ENCODE measurements at regions not wholly inside any gene's neighbourhood (a gene's known extent, or its start where the extent isn't known, plus 50 kb on each side); places are given as distances from the start of the nearest gene placed in this dataset.

DNA sequence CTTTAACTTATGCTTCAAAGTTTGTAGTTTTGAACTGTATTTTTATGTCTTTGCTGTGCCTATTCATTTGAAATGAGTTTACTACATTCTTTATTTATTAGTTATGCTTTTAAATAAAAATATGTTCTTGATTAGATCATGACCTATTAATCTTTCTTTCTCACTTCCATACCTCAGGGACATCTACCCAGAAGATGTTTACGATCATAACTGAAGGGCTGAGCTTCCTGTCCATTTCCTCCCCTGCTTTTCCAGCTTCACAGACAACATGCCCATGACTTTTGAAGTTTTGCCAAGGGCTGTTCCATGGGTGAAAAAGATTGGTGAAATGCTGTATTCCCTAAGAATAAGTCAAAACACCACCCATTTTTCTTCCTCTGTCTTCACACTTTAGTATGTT is 99.7 kb upstream of the DDIT4L start:
- no peak overlapping the region for H3K27ac ChIP-seq
- TF ChIP-seq ZFX (IDR thresholded peaks at IDR 0.05; ENCODE audit: borderline replicate concordance) = no peak

- no peak overlapping the region for H3K27ac ChIP-seq
- TF ChIP-seq CTCF (IDR thresholded peaks at IDR 0.05) (no peak), ZFX (IDR thresholded peaks at IDR 0.05; ENCODE audit: borderline replicate concordance) (no peak)
These were observed 99.2 kb upstream of the DDIT4L start for GRCh38 chr4:100289530-100289888.

DNA sequence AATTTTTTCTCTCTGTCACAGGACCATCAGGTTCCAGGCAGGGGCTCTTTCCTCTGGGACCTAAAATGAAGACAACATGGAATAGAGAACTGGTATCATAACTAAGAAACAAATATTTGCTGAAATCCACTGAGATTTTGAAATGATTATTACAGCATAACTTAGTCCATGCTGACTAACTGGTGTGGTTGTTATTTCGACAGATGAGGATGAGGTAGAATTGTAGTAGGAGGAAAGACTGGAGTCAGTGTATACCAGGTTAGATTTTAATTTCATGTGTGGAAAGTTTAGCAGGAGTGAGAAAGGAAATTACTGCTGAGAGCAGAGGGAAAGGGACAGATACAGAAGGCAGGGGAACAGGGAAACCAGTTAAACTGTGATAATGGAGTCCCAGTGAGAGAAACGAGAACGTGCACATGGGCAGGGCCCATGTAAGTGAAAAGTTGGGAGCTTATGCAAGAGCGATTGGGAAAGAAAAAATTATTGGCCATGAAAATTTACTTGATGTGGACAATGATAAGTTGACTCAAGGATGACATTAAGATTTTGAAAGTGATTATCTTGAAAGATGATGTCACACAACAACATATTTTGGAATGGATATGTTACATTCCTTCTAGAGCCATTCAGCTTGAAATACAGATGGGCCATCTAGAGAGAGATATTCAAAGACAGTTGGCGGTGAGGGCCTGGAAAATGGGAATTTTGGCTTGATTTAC is 98.7 kb upstream of the DDIT4L start:
- no peak overlapping the region for H3K27ac ChIP-seq
- TF ChIP-seq ZFX (IDR thresholded peaks at IDR 0.05; ENCODE audit: borderline replicate concordance) (no peak), CTCF (IDR thresholded peaks at IDR 0.05) (no peak)

- no peak for TF ChIP-seq ZFX (IDR thresholded peaks at IDR 0.05; ENCODE audit: borderline replicate concordance)
- no peak overlapping the region for H3K27ac ChIP-seq
These were observed 97.9 kb upstream of the DDIT4L start for GRCh38 chr4:100288161-100288560.

DNA sequence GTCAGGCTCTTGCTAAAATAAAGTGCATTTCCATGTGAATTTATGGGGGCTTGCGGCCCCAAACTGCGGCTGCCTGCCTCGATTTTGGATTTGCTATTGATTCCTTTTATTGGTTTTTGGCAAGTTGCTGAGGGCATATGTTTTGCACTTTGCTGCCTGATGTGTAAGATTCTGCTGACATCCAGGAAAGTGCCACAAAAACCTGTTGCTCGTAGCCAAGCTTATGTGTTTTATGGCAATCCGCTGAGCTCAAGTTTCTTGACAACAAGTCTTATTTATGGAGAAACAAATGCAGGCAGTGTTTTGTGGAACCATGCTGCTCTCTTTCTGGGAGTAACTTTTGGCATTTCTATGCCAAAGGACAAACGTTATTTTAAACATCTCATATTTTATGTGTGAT is 97.3 kb upstream of the DDIT4L start:
- no peak for TF ChIP-seq CTCF (IDR thresholded peaks at IDR 0.05)
- no peak for TF ChIP-seq ZFX (IDR thresholded peaks at IDR 0.05; ENCODE audit: borderline replicate concordance)
- no peak overlapping the region for H3K27ac ChIP-seq

GRCh38 chr4:100286636-100287035 is 96.4 kb upstream of the DDIT4L start:
- no peak for TF ChIP-seq CTCF (IDR thresholded peaks at IDR 0.05)
- no peak for TF ChIP-seq ZFX (IDR thresholded peaks at IDR 0.05; ENCODE audit: borderline replicate concordance)
- no peak overlapping the region for H3K27ac ChIP-seq

GRCh38 chr4:100285121-100285520 is 94.9 kb upstream of the DDIT4L start:
- no peak for TF ChIP-seq ZFX (IDR thresholded peaks at IDR 0.05; ENCODE audit: borderline replicate concordance)
- no peak for TF ChIP-seq CTCF (IDR thresholded peaks at IDR 0.05)
- H3K27ac ChIP-seq = no peak overlapping the region

DNA sequence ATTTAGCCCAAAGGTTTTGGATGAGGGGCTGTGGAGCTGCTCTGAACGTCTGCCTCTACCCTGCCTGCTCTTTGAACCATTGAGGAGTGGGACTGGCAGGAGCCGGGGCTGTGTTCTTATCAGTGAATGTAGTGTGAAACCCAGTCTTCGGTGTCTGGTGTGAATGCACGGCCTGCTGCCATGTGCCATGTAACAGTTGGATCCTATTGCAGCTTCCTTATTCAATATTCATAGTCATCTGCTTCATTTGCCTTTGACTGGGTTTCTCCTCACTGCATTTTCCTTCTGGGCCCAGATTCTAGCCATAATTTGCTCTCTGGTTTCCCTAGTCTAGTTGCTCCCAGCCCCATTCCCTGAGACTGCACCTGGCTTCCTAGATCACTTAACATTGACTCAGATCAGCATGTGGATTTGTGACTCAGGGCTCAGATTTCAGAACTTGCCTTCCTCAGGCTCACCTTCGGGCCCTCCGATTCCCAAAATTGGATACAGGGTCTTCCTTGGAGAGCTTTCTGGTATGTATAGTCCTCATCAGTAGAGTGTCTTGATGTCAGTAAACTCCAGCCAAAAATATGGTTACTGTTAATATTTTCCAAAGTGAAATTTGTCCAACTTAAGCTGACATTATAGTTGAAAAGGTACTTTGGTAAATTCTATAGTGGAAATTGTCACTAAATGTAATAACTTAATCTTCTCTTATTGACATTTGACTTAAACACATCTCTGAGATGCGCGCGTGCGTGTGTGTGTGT is 94.0 kb upstream of the DDIT4L start:
- no peak overlapping the region for H3K27ac ChIP-seq
- TF ChIP-seq CTCF (IDR thresholded peaks at IDR 0.05) (no peak), ZFX (IDR thresholded peaks at IDR 0.05; ENCODE audit: borderline replicate concordance) (no peak)
